C4-2B (cell line): ENCODE measurements at regions not wholly inside any gene's neighbourhood (a gene's known extent, or its start where the extent isn't known, plus 50 kb on each side); places are given as distances from the start of the nearest gene placed in this dataset.

Experiments
- ZFX ChIP-seq: fragments of 450-650 bp; IDR thresholded peaks from 2 replicates; pipeline ENCODE4 v1.6.1; 2017
- TF ChIP-seq, protein P1 (sequence below): fragments of 450-650 bp; conservative IDR thresholded peaks from 2 replicates; pipeline ENCODE4 v1.5.1; 2017; ENCODE audit warnings: mild to moderate bottlenecking

DNA sequence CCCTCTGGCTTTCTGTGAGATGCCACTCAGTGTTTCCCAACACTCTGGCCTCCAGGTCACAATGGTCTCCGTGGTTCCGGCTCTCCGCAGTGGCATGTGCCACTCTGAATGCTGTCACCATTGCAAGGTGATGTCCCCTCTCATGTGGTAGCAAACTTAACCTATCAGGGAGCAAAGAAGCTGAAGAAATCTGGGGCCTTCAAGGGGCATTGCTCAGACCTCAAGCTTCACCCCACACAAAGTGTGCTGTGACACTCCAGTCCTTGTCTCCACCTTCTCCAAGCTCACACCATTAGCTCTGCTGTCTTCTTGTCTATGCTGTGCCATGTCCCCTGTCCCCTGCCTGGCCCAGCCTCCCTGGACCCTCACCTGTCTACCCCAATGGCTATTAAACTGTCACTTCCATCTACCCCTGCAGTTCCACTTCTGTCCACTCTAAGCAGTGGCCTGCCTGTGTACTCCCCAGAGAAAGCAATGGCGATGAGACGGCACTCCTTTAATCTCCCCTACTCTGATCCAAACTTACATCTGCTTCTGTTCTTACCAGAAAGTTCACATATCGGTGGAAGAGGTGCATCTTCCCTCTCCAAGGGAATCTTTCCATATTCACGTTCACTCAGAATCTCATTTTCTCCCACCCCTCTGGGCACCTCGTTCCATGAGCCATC is 93.7 kb downstream of the DHRS2 start:
- TF ChIP-seq, protein P1, sequence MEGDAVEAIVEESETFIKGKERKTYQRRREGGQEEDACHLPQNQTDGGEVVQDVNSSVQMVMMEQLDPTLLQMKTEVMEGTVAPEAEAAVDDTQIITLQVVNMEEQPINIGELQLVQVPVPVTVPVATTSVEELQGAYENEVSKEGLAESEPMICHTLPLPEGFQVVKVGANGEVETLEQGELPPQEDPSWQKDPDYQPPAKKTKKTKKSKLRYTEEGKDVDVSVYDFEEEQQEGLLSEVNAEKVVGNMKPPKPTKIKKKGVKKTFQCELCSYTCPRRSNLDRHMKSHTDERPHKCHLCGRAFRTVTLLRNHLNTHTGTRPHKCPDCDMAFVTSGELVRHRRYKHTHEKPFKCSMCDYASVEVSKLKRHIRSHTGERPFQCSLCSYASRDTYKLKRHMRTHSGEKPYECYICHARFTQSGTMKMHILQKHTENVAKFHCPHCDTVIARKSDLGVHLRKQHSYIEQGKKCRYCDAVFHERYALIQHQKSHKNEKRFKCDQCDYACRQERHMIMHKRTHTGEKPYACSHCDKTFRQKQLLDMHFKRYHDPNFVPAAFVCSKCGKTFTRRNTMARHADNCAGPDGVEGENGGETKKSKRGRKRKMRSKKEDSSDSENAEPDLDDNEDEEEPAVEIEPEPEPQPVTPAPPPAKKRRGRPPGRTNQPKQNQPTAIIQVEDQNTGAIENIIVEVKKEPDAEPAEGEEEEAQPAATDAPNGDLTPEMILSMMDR = no peak; the same call in 1 of the 2 replicates
- no peak for TF ChIP-seq ZFX
